ENCODE measurements at regions not wholly inside any gene's neighbourhood (a gene's known extent, or its start where the extent isn't known, plus 50 kb on each side); places are given as distances from the start of the nearest gene placed in this dataset.

GRCh38 chr10:28928484-28928883, 251.2 kb downstream of the BAMBI start:
- H3K9me3 ChIP-seq (ENCODE audit: control insufficient read depth, low read depth, low read length): no peaks in the 10 kb centered on the region
- H3K9me1 ChIP-seq (ENCODE audit: control insufficient read depth, extremely low read depth, insufficient read depth, low read length): no peaks in the 10 kb centered on the region
- H4K20me1 ChIP-seq (ENCODE audit: control insufficient read depth, extremely low read depth, insufficient read depth, low read length): no peaks in the 10 kb centered on the region
- TF ChIP-seq, protein P1, sequence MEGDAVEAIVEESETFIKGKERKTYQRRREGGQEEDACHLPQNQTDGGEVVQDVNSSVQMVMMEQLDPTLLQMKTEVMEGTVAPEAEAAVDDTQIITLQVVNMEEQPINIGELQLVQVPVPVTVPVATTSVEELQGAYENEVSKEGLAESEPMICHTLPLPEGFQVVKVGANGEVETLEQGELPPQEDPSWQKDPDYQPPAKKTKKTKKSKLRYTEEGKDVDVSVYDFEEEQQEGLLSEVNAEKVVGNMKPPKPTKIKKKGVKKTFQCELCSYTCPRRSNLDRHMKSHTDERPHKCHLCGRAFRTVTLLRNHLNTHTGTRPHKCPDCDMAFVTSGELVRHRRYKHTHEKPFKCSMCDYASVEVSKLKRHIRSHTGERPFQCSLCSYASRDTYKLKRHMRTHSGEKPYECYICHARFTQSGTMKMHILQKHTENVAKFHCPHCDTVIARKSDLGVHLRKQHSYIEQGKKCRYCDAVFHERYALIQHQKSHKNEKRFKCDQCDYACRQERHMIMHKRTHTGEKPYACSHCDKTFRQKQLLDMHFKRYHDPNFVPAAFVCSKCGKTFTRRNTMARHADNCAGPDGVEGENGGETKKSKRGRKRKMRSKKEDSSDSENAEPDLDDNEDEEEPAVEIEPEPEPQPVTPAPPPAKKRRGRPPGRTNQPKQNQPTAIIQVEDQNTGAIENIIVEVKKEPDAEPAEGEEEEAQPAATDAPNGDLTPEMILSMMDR (optimal IDR thresholded peaks at IDR 0.05 in 1 of 3, IDR thresholded peaks at IDR 0.05 in 1 of 3, conservative IDR thresholded peaks at IDR 0.05 in 1 of 3; ENCODE audit: extremely low read depth in 1 of 3, insufficient read depth in 2 of 3, low read length in 3 of 3): no peak
- peaks cover 12% of the 10 kb centered on the region for H3K27me3 ChIP-seq (ENCODE audit: control insufficient read depth, extremely low read depth, insufficient read depth, low read length)
- dilution Hi-C loops (cut with MboI; ENCODE audit: extremely low pct_ligation_motif_present, low sequenced_read_pairs): no loop called here
- H3K4me2 ChIP-seq (ENCODE audit: control insufficient read depth, extremely low read depth, insufficient read depth, low read depth, low read length): no peak overlapping the region
- no peaks in the 10 kb centered on the region for H3K4me1 ChIP-seq (ENCODE audit: control insufficient read depth, extremely low read depth, insufficient read depth, low read length)
- no peak overlapping the region for H2AFZ ChIP-seq (ENCODE audit: control insufficient read depth, low read length)
- no peak overlapping the region for H3K27ac ChIP-seq (ENCODE audit: control insufficient read depth, insufficient read depth, low read length)
- H3K36me3 ChIP-seq (ENCODE audit: control insufficient read depth in 2 of 2, extremely low read depth in 1 of 2, insufficient read depth in 2 of 2, low read length in 2 of 2): no peaks in the 10 kb centered on the region
- no peaks in the 10 kb centered on the region for H3K79me2 ChIP-seq (ENCODE audit: control insufficient read depth, insufficient read depth, low read length)
- H3K4me3 ChIP-seq (ENCODE audit: control insufficient read depth in 2 of 3, extremely low read depth in 1 of 3, insufficient read depth in 2 of 3, low read depth in 1 of 3, low read length in 3 of 3): no peak overlapping the region
- DNase-seq (ENCODE audit: low read depth, low spot score): no peak
- no peak for FAIRE-seq
- no peak overlapping the region for H3K9ac ChIP-seq (ENCODE audit: control insufficient read depth, extremely low read depth, insufficient read depth, low read length)

DNA sequence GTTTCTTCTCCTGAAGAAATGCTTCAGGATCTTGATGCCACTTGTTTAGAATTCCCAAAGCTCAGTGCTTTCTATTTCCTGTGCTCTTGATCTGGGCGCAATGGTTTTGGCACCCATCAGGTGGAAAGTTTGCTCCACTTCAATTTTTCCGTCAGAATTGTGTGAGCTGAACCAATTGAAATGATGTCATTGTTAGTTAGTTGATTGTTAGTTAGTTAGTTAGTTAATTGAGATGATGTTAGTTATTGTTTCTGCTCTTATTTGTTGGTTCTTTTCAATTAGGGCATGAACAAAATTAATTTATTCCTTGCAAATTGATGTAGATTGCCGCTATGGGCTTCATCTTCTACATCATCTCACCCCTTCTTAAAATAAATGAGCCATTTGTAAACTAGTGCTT, 252.6 kb downstream of the BAMBI start:
- dilution Hi-C loops (cut with MboI; ENCODE audit: extremely low pct_ligation_motif_present, low sequenced_read_pairs): no loop called here
- H3K4me3 ChIP-seq (ENCODE audit: control insufficient read depth in 2 of 3, extremely low read depth in 1 of 3, insufficient read depth in 2 of 3, low read depth in 1 of 3, low read length in 3 of 3): no peak overlapping the region
- no peaks in the 10 kb centered on the region for H3K9me3 ChIP-seq (ENCODE audit: control insufficient read depth, low read depth, low read length)
- H4K20me1 ChIP-seq (ENCODE audit: control insufficient read depth, extremely low read depth, insufficient read depth, low read length): no peaks in the 10 kb centered on the region
- no peaks in the 10 kb centered on the region for H3K79me2 ChIP-seq (ENCODE audit: control insufficient read depth, insufficient read depth, low read length)
- no peak overlapping the region for H3K9ac ChIP-seq (ENCODE audit: control insufficient read depth, extremely low read depth, insufficient read depth, low read length)
- no peaks in the 10 kb centered on the region for H3K4me1 ChIP-seq (ENCODE audit: control insufficient read depth, extremely low read depth, insufficient read depth, low read length)
- no peak for DNase-seq (ENCODE audit: low read depth, low spot score)
- H2AFZ ChIP-seq (ENCODE audit: control insufficient read depth, low read length): no peak overlapping the region
- H3K36me3 ChIP-seq (ENCODE audit: control insufficient read depth in 2 of 2, extremely low read depth in 1 of 2, insufficient read depth in 2 of 2, low read length in 2 of 2): no peaks in the 10 kb centered on the region
- no peak overlapping the region for H3K27ac ChIP-seq (ENCODE audit: control insufficient read depth, insufficient read depth, low read length)
- H3K9me1 ChIP-seq (ENCODE audit: control insufficient read depth, extremely low read depth, insufficient read depth, low read length): no peaks in the 10 kb centered on the region
- H3K4me2 ChIP-seq (ENCODE audit: control insufficient read depth, extremely low read depth, insufficient read depth, low read depth, low read length): no peak overlapping the region
- TF ChIP-seq, protein P1 (optimal IDR thresholded peaks at IDR 0.05 in 1 of 3, IDR thresholded peaks at IDR 0.05 in 1 of 3, conservative IDR thresholded peaks at IDR 0.05 in 1 of 3; ENCODE audit: extremely low read depth in 1 of 3, insufficient read depth in 2 of 3, low read length in 3 of 3): no peak
- no peak for TF ChIP-seq EZH2 (IDR thresholded peaks at IDR 0.05; ENCODE audit: low read length)
- peaks cover 7% of the 10 kb centered on the region for H3K27me3 ChIP-seq (ENCODE audit: control insufficient read depth, extremely low read depth, insufficient read depth, low read length)
- FAIRE-seq: no peak
